ENCODE measurements at regions not wholly inside any gene's neighbourhood (a gene's known extent, or its start where the extent isn't known, plus 50 kb on each side); places are given as distances from the start of the nearest gene placed in this dataset.

DNA sequence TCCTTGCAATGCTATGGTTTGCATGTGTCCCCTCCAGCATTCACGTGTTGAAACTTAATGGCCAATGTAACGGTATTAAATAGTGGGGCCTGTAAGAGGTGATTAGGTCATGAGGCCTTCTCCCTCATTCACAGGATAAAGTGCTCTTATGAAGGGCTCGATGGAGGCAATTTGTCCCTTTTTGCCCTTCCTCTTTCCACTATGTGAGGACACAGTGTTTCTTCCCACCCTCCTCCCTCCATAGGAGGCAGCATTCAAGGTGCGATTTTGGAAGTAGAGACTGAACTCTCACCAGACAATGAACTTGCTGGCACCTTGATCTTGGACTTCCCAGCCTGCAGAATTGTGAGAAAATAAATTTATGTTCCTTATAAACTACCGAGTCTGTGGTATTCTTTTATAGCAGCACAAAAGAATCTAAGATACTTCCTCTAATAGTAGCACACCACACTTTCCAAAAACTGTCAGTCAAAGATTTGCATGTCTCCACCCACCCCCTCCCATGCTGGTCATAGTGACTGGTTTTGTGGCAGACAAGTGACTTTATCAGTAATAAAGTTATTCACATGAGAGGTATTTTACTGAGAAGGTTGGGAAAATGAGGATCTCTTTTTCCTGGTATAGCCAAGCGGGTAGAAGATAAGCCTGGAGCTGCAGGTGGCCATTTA, 113.5 kb upstream of the TTC29 start:
- Mint-ChIP-seq H3K27me3 (no peaks in the 10 kb centered on the region), H3K36me3 (ENCODE audit: insufficient read depth) (peaks cover 2% of the 10 kb centered on the region), H3K9me3 (no peaks in the 10 kb centered on the region), H3K4me1 (peaks cover 10% of the 10 kb centered on the region), H3K4me3 (no peak overlapping the region), H3K27ac (ENCODE audit: low read depth) (no peak overlapping the region)
- ATAC-seq (replicated peaks; ENCODE audit: extremely low read depth, poor library complexity, severe bottlenecking) (no peak), DNase-seq (ENCODE audit: low spot score in 2 of 2) (no peak)

DNA sequence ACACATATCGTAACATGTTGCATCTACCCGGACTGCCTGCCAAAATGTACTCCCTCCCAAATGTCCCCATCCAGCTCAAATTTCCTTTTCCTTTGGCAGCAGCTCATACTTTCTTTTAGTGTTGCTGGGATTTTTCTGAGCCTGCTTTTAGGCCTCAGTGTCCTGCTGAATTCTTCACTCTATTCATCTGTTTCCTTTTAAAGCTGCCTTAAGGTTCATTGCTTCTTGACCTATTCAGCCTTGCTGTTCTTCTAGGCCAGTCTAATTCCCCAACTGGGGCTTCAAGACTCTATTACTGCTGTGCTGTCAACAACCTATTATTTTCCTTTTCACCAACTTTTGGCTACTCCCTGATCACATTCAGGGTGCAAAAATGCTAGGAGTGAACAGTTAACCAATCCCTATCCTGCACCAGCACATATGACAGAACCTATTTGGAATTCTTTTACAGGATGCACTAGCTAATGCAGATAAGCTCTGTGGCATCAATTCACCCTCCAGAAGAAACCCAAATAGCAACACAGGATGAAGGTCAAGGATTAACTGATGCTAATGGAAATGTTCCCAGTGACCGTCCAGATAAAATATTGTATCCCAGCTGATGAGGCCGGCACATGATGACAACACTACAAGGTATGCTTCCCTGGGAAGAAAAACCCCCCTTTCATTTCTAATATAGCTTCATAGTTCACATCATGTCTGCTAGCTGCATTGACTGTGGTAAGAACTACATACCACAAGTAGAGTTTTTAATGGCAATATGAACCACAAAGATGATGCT, 114.7 kb upstream of the TTC29 start:
- H3K36me3 Mint-ChIP-seq (ENCODE audit: insufficient read depth) = peaks cover 2% of the 10 kb centered on the region
- H3K27me3 Mint-ChIP-seq = peaks cover 10% of the 10 kb centered on the region
- no peak overlapping the region for H3K27ac Mint-ChIP-seq (ENCODE audit: low read depth)
- ATAC-seq (replicated peaks; ENCODE audit: extremely low read depth, poor library complexity, severe bottlenecking) (no peak), DNase-seq (ENCODE audit: low spot score in 2 of 2) (no peak)
- no peaks in the 10 kb centered on the region for H3K9me3 Mint-ChIP-seq
- no peak overlapping the region for H3K4me3 Mint-ChIP-seq
- H3K4me1 Mint-ChIP-seq = peaks cover 10% of the 10 kb centered on the region

DNA sequence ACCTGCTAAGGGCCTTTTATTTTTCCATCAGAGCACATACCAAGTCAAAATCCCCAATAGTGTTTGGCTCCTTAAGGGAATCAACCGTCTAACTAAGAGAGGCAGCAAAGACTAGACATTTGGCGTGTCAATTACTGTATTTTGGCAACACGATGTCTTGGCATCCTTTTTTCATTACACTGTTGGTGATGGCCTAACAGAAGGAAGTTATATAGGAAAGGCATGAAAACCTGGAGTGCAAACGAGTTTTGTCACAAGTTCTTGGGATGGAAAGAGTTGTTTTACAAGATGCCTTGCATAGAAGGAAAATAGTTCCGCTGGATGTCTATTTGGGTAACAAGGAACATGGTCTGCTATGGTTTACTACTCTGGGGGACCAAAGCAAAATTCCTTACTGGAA, 119.2 kb upstream of the TTC29 start:
- H3K4me3 Mint-ChIP-seq = no peak overlapping the region
- DNase-seq (ENCODE audit: low spot score in 2 of 2) = no peak

DNA sequence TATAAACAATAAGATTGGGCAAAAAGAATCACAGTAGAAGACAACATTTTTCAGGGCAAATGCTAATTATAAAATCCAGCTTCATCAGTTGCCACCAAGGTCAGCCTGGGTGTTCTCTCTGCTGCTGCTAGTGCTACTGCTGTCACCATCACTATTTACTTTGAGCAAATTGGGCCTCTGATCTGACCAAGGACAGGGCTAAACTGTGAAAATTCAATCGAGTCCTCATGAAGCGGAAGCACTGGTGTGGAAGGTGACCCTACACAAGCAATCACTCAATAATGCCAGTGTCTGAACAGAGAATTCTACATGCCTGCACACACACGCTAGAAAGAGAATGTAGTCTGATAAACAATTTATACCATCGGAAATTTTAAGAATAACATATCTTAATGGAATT, 122.9 kb upstream of the TTC29 start:
- H3K9me3 Mint-ChIP-seq = no peaks in the 10 kb centered on the region
- no peak for ATAC-seq (replicated peaks; ENCODE audit: extremely low read depth, poor library complexity, severe bottlenecking)
- no peak overlapping the region for H3K27ac Mint-ChIP-seq (ENCODE audit: low read depth)
- peaks cover 51% of the 10 kb centered on the region for H3K27me3 Mint-ChIP-seq
- H3K36me3 Mint-ChIP-seq (ENCODE audit: insufficient read depth) = no peaks in the 10 kb centered on the region
- DNase-seq (ENCODE audit: low spot score in 2 of 2) = no peak
- no peak overlapping the region for H3K4me3 Mint-ChIP-seq
- H3K4me1 Mint-ChIP-seq = no peaks in the 10 kb centered on the region

More for the DNA sequence above, 119.2 kb upstream of the TTC29 start:
- Mint-ChIP-seq H3K4me1 (no peaks in the 10 kb centered on the region), H3K27me3 (peaks cover 16% of the 10 kb centered on the region), H3K9me3 (no peaks in the 10 kb centered on the region), H3K27ac (ENCODE audit: low read depth) (no peak overlapping the region), H3K36me3 (ENCODE audit: insufficient read depth) (no peaks in the 10 kb centered on the region)
- no peak for ATAC-seq (replicated peaks; ENCODE audit: extremely low read depth, poor library complexity, severe bottlenecking)

DNA sequence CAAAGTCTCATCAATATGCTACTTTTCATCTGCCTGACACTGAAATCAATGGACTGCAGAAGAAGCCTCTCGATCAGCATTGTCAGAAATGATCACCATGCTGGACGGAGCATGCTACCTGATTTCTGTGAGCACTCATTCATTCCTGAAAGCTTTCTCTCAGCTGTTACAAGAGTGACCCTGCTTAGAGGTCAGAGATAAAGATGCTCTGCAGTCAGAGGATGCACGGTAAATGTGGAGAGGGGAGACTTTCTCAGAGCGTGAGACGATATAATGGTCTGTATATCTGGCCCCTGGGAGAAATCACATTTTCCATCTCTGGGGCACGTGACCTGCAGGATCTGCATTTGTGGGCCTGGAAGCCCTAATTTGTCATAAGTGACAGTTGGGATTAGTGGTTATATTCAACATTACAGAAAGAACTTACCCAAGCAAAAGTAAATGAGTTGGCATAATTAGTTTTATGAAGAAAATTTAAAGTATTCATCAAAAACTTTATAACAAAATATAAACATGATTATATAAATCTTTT, 125.6 kb upstream of the TTC29 start:
- Mint-ChIP-seq H3K36me3 (ENCODE audit: insufficient read depth) (no peaks in the 10 kb centered on the region), H3K4me1 (no peaks in the 10 kb centered on the region), H3K27me3 (peaks cover 48% of the 10 kb centered on the region), H3K27ac (ENCODE audit: low read depth) (no peak overlapping the region), H3K9me3 (no peaks in the 10 kb centered on the region), H3K4me3 (no peak overlapping the region)
- DNase-seq (ENCODE audit: low spot score in 2 of 2) = no peak
- no peak for ATAC-seq (replicated peaks; ENCODE audit: extremely low read depth, poor library complexity, severe bottlenecking)

DNA sequence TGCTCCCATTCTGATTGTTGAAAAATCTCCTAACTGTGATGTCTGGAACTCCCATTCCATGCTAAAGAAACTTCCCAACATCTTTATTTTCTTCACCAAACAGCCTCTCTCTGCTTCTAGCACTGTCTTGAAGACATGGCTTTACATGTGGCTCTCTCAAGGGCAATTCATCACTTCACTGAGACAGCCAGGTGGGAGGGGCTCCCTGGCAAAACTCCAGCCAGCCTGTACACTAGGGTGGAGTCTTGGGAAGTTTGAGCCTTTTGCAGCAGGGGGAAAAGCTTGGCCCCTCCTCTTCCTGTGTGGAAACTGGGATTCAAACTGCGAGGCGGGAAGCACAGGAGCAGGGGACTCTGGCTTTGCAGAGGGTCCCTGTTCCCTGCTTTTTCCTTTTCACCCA, 130.5 kb upstream of the TTC29 start:
- Mint-ChIP-seq H3K36me3 (ENCODE audit: insufficient read depth) (no peaks in the 10 kb centered on the region), H3K27ac (ENCODE audit: low read depth) (no peak overlapping the region), H3K9me3 (no peaks in the 10 kb centered on the region), H3K4me1 (no peaks in the 10 kb centered on the region), H3K4me3 (no peak overlapping the region), H3K27me3 (peaks cover 58% of the 10 kb centered on the region)
- ATAC-seq (replicated peaks; ENCODE audit: extremely low read depth, poor library complexity, severe bottlenecking) = no peak
- no peak for DNase-seq (ENCODE audit: low spot score in 2 of 2)

DNA sequence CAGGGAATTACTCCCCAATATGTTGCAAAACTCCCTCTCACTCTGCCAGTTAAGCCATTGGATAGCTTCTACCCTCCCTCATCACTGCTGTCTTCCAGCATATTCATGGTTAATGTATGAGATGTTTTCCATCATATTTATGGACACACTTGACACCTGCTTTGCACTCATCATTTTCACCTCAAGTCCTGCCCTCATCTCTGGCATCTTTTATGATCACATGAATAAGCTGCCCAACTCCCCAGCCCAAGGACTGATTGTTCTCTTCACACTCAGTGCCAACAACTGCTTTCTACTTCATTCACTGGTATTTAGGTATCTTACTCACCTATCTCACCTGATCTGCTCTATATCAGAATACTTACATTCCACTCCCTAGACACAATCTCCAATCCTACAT, 131.1 kb upstream of the TTC29 start:
- H3K4me1 Mint-ChIP-seq = no peaks in the 10 kb centered on the region
- ATAC-seq (replicated peaks; ENCODE audit: extremely low read depth, poor library complexity, severe bottlenecking) (no peak), DNase-seq (ENCODE audit: low spot score in 2 of 2) (no peak)
- H3K9me3 Mint-ChIP-seq = no peaks in the 10 kb centered on the region
- H3K4me3 Mint-ChIP-seq = no peak overlapping the region
- H3K27ac Mint-ChIP-seq (ENCODE audit: low read depth) = no peak overlapping the region
- H3K27me3 Mint-ChIP-seq = peaks cover 54% of the 10 kb centered on the region
- H3K36me3 Mint-ChIP-seq (ENCODE audit: insufficient read depth) = no peaks in the 10 kb centered on the region

DNA sequence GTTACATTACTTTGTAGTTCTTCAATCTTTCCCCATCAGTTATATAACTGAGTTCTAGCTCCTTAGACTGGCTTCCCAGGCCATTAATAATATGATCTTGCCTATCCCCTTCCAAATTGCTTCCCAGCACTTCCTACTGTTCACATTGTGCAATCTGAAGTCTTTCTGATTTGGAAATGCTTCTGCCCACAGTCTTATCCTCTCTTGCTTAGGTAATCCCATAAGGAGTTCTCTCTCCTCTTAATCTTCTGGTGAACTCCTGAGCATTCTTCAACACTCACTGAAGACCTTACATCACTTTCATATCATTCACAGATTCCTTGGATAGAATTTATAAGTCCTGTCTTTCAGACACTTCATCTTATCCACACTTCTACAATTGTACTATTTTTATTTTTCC, 132.7 kb upstream of the TTC29 start:
- H3K36me3 Mint-ChIP-seq (ENCODE audit: insufficient read depth) = no peaks in the 10 kb centered on the region
- peaks cover 38% of the 10 kb centered on the region for H3K27me3 Mint-ChIP-seq
- no peak overlapping the region for H3K27ac Mint-ChIP-seq (ENCODE audit: low read depth)
- no peak overlapping the region for H3K4me3 Mint-ChIP-seq
- H3K9me3 Mint-ChIP-seq = no peaks in the 10 kb centered on the region
- no peaks in the 10 kb centered on the region for H3K4me1 Mint-ChIP-seq
- ATAC-seq (replicated peaks; ENCODE audit: extremely low read depth, poor library complexity, severe bottlenecking) (no peak), DNase-seq (ENCODE audit: low spot score in 2 of 2) (no peak)

DNA sequence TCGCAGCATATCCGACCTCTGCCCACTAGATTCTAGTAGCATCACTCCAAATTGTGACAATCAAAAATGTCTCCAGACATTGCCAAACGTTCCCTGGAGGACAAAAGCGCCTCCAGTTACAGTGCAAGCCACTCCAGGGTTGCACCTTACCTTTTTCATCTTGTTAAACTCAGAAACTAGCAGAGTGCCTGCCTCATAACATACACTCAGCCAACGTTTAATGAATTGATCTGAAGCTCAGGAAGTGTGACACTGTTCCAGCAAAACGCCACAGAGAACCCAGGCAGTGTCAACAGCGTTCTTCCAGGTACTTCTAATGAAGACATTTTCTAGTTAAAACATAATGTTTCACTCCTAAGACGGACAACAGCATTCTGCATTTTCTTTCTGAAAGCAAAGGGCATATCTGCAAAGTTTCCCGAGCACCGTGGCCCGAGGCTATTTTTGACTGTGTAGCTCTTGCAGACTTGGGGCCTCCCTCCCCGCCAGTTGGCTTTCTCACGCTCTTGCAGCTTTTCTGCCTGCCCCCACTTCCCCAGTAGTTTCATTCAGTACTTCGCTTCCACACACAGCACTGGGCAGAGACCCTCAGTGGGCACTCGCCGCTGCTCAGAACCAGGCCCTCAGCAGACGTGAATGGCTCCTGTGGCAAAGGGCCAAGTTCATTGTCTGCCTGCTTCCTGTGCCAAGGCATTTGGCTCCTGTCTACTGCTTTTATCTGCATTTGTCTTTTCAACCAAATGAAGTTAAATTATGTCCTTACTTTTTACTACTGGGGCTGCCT, 133.4 kb upstream of the TTC29 start:
- Mint-ChIP-seq H3K27me3 (peaks cover 31% of the 10 kb centered on the region), H3K36me3 (ENCODE audit: insufficient read depth) (no peaks in the 10 kb centered on the region), H3K4me1 (no peaks in the 10 kb centered on the region), H3K27ac (ENCODE audit: low read depth) (no peak overlapping the region), H3K9me3 (no peaks in the 10 kb centered on the region), H3K4me3 (no peak overlapping the region)
- DNase-seq (ENCODE audit: low spot score in 2 of 2) (no peak), ATAC-seq (replicated peaks; ENCODE audit: extremely low read depth, poor library complexity, severe bottlenecking) (no peak)

DNA sequence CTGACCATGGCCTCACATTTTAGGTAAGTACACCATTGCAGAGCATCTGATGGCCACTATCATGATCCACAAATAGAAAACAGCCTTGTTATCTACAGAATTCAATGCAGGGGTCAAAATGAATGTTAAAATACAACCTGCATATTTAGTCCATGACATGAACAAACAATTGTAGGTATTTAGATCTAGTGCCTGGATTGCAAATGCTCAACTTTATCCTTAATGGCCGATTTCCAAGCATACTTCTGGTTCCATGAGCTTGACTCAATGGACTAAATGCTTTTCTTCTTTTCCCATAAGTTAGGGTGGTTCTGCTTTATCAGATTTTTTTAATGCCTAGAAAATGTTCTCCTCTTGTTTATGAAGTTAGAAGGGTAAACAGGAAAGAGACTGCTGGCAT, 139.2 kb upstream of the TTC29 start:
- H3K9me3 Mint-ChIP-seq = no peaks in the 10 kb centered on the region
- no peak for DNase-seq (ENCODE audit: low spot score in 2 of 2)
- no peaks in the 10 kb centered on the region for H3K4me1 Mint-ChIP-seq
- ATAC-seq (replicated peaks; ENCODE audit: extremely low read depth, poor library complexity, severe bottlenecking) = no peak
- H3K27ac Mint-ChIP-seq (ENCODE audit: low read depth) = no peak overlapping the region
- H3K4me3 Mint-ChIP-seq = no peak overlapping the region
- H3K27me3 Mint-ChIP-seq = peaks cover 49% of the 10 kb centered on the region
- no peaks in the 10 kb centered on the region for H3K36me3 Mint-ChIP-seq (ENCODE audit: insufficient read depth)

DNA sequence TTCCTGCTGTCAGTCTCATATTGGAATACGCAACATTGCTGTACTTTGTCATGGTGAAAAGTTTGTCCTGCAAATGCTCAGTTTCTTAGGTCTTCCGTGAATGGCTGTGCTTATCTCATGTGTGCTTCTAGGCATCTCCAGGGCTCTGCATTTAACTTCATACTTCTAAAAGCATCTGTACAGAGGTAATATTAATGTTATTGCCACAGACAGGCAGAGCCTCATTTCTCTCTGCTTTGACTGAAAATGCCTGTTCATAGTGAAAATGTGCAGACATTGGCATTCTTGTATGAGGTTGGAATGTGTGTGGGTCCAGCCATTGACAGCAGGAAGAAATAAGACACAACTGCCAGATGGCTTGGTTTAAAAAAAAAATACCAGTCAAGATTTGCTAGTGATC, 140.1 kb upstream of the TTC29 start:
- Mint-ChIP-seq H3K4me1 (no peaks in the 10 kb centered on the region), H3K27me3 (peaks cover 51% of the 10 kb centered on the region)

DNA sequence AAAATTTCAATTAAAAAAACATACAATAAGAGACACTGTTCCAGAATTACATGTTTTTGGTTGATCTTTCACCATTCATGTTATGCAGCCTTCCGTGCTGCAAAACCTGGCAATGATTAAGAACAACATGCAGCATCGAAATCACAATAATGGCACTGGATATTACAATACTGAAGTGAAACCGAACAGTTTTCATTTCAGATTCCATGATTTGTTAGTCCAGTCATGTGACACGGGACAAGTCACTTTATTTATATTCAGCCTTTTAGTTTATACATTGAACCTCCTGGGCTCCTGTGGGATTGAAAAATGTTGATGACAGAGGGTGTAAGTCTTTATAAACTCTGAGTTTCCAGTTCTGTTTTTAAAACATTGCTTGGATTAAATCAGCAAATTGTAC, 142.5 kb upstream of the TTC29 start:
- Mint-ChIP-seq H3K36me3 (ENCODE audit: insufficient read depth) (no peaks in the 10 kb centered on the region), H3K4me1 (no peaks in the 10 kb centered on the region), H3K4me3 (no peak overlapping the region), H3K27ac (ENCODE audit: low read depth) (no peak overlapping the region), H3K27me3 (peaks cover 53% of the 10 kb centered on the region), H3K9me3 (no peaks in the 10 kb centered on the region)
- DNase-seq (ENCODE audit: low spot score in 2 of 2) = no peak
- no peak for ATAC-seq (replicated peaks; ENCODE audit: extremely low read depth, poor library complexity, severe bottlenecking)

More for the DNA sequence above, 140.1 kb upstream of the TTC29 start:
- H3K27ac Mint-ChIP-seq (ENCODE audit: low read depth) = no peak overlapping the region
- H3K36me3 Mint-ChIP-seq (ENCODE audit: insufficient read depth) = no peaks in the 10 kb centered on the region
- no peaks in the 10 kb centered on the region for H3K9me3 Mint-ChIP-seq
- ATAC-seq (replicated peaks; ENCODE audit: extremely low read depth, poor library complexity, severe bottlenecking) (no peak), DNase-seq (ENCODE audit: low spot score in 2 of 2) (no peak)
- no peak overlapping the region for H3K4me3 Mint-ChIP-seq
